HepG2 (cell line): ENCODE measurements at regions not wholly inside any gene's neighbourhood (a gene's known extent, or its start where the extent isn't known, plus 50 kb on each side); places are given as distances from the start of the nearest gene placed in this dataset.

ENCODE experiments used
- ATAC-seq: fragments of 200-7000 bp; cut with Tn5 transposase; 3 replicates; pipeline ENCODE4 v1.9.1; 2020; ENCODE audit warnings: mild to moderate bottlenecking, moderate library complexity
- BruUV-seq: library from RNA; stranded (reverse); fragments of 400-500 nt; replicated peaks from 2 replicates; lab custom pipeline; 2021; lab: Mats Ljungman, UMichigan
- CTCF ChIA-PET: fragments of 300-600 bp; formaldehyde crosslinking; extraction: SDS; loops from one replicate; lab custom pipeline; 2021; ENCODE audit warnings: low total read pairs, inconsistent platforms, low intra/inter-chr PET ratio; lab: Yijun Ruan, JAX
- POLR2A ChIA-PET: fragments of 350-600 bp; sonication (Branson Sonifier 250); formaldehyde crosslinking; loops from one replicate; lab custom pipeline; 2020; ENCODE audit warnings: antibody characterized with exemption, inconsistent platforms; lab: Yijun Ruan, JAX
- DNase-seq: peaks from one replicate; pipeline ENCODE4 v3.0.0-alpha.2; 2015; ENCODE audit warnings: low spot score
- FAIRE-seq: peaks from 3 replicates; lab custom pipeline; 2011; peaks lifted over from hg19 to GRCh38; lab: Jason Lieb, UNC
- H2AFZ ChIP-seq: one replicate; pipeline ENCODE4 v1.6.1; 2011; ENCODE audit warnings: low read length, inconsistent platforms
- H3K27ac ChIP-seq: fragments of 300-600 bp; 3 replicates; pipeline ENCODE4 v1.8.0; 2011; ENCODE audit warnings: mixed run types, mild to moderate bottlenecking, mixed read lengths, low read length, inconsistent platforms; ENCODE audit not compliant: insufficient read depth; ENCODE audit errors: extremely low read length
- H3K27me3 ChIP-seq, 2 experiments: fragments of 200-600 bp in 1 of 2; 2 replicates in 1 of 2; 3 replicates in 1 of 2; pipeline versions ENCODE4 v1.6.0 to v1.8.0; 2011; ENCODE audit warnings: low read length in 2 of 2, mild to moderate bottlenecking in 2 of 2, moderate library complexity in 2 of 2, inconsistent platforms in 1 of 2; ENCODE audit not compliant: insufficient read depth in 2 of 2, control insufficient read depth in 1 of 2
- H3K36me3 ChIP-seq, 2 experiments: fragments of 200-600 bp in 1 of 2; replicated peaks in 1 of 2; 2 replicates in 1 of 2; 3 replicates in 1 of 2; pipeline versions ENCODE4 v1.5.1 to v1.8.0; 2011; ENCODE audit warnings: low read length in 2 of 2, inconsistent platforms in 1 of 2; ENCODE audit not compliant: insufficient read depth in 2 of 2, control insufficient read depth in 1 of 2
- H3K4me1 ChIP-seq: 2 replicates; pipeline ENCODE4 v1.5.1; 2012; ENCODE audit warnings: low read length, inconsistent platforms; ENCODE audit not compliant: insufficient read depth
- H3K4me2 ChIP-seq: 2 replicates; pipeline ENCODE4 v1.6.0; 2011; ENCODE audit warnings: low read depth, low read length, inconsistent platforms
- H3K4me3 ChIP-seq, 3 experiments: fragments of 200-600 bp in 1 of 3; sonication (generic), shearing (Covaris generic) in 1 of 3; replicated peaks in 1 of 3; 2 replicates each; pipeline ENCODE4 v1.5.1; 2011 to 2016; ENCODE audit warnings: low read length in 3 of 3, inconsistent platforms in 2 of 3, low read depth in 2 of 3, mild to moderate bottlenecking in 2 of 3, control low read depth in 1 of 3, mixed read lengths in 1 of 3; ENCODE audit not compliant: insufficient read depth in 1 of 3
- H3K79me2 ChIP-seq: one replicate; pipeline ENCODE4 v1.6.1; 2011; ENCODE audit warnings: low read length, inconsistent platforms; ENCODE audit not compliant: insufficient read depth
- H3K9ac ChIP-seq: 2 replicates; pipeline ENCODE4 v1.6.0; 2011; ENCODE audit warnings: mild to moderate bottlenecking, low read depth, low read length, inconsistent platforms; ENCODE audit not compliant: insufficient read depth
- H3K9me3 ChIP-seq: 2 replicates; pipeline ENCODE4 v1.5.1; 2012; ENCODE audit warnings: mild to moderate bottlenecking, low read length
- H4K20me1 ChIP-seq: 2 replicates; pipeline ENCODE4 v1.6.0; 2011; ENCODE audit warnings: inconsistent platforms, mild to moderate bottlenecking, low read length, moderate library complexity; ENCODE audit not compliant: insufficient read depth
- AHDC1 ChIP-seq: sonication (generic); formaldehyde crosslinking; IDR thresholded peaks from 2 replicates; pipeline ENCODE4 v1.5.1; 2020; ENCODE audit warnings: mild to moderate bottlenecking, missing genetic modification reagents, borderline replicate concordance
- CREM ChIP-seq, 2 experiments: sonication (generic) in 1 of 2; formaldehyde crosslinking in 1 of 2; IDR thresholded peaks; 2 replicates each; pipeline versions ENCODE4 v1.4.0 to v1.6.1; 2016 to 2020; ENCODE audit warnings: antibody characterized with exemption in 1 of 2, mild to moderate bottlenecking in 1 of 2, missing genetic modification reagents in 1 of 2
- GZF1 ChIP-seq: sonication (generic); formaldehyde crosslinking; IDR thresholded peaks from 2 replicates; pipeline ENCODE4 v1.5.1; 2020; ENCODE audit warnings: mild to moderate bottlenecking, missing genetic modification reagents
- HIVEP1 ChIP-seq: sonication (generic); formaldehyde crosslinking; IDR thresholded peaks from 2 replicates; pipeline ENCODE4 v1.4.0; 2020; ENCODE audit warnings: mild to moderate bottlenecking, missing genetic modification reagents
- HOXA5 ChIP-seq: sonication (generic); formaldehyde crosslinking; IDR thresholded peaks from 2 replicates; pipeline ENCODE4 v1.4.0; 2020; ENCODE audit warnings: missing genetic modification reagents
- LRRFIP1 ChIP-seq: sonication (generic); formaldehyde crosslinking; conservative IDR thresholded peaks from 2 replicates; pipeline ENCODE4 v1.4.0; 2020; ENCODE audit warnings: missing genetic modification reagents
- SNRNP70 ChIP-seq: fragments of 200-400 bp; formaldehyde crosslinking; IDR thresholded peaks from 2 replicates; pipeline ENCODE4 v1.6.1; 2017; ENCODE audit warnings: mild to moderate bottlenecking, low read depth, low read length, moderate library complexity
- ZNF136 ChIP-seq: sonication (generic); formaldehyde crosslinking; IDR thresholded peaks from 2 replicates; pipeline ENCODE4 v1.8.1; 2022; ENCODE audit warnings: low read depth, mild to moderate bottlenecking, moderate library complexity, missing genetic modification reagents
- ZNF264 ChIP-seq: sonication (generic); formaldehyde crosslinking; IDR thresholded peaks from 2 replicates; pipeline ENCODE4 v1.4.0; 2020; ENCODE audit warnings: missing genetic modification reagents
- ZNF446 ChIP-seq: sonication (generic); formaldehyde crosslinking; IDR thresholded peaks from 2 replicates; pipeline ENCODE4 v1.5.0; 2020; ENCODE audit warnings: mild to moderate bottlenecking, missing genetic modification reagents
- ZNF547 ChIP-seq: sonication (generic); formaldehyde crosslinking; IDR thresholded peaks from 2 replicates; pipeline ENCODE4 v1.5.1; 2020; ENCODE audit warnings: mild to moderate bottlenecking, missing genetic modification reagents
- WGBS: methylation state at CpG from one replicate; pipeline ENCODE4 v1.1.6; 2017; ENCODE audit warnings: low lambda C conversion rate; 5-methylcytosine and 5-hydroxymethylcytosine counted together
- in situ Hi-C: cut with HindIII; loops from 2 replicates; pipeline ENCODE4 v1.10.0; 2017; ENCODE audit warnings: low pct_unique_long_range_greater_than_20kb; ENCODE audit not compliant: extremely low pct_ligation_motif_present
- intact Hi-C: fragments of 100-400 bp; cut with micrococcal nuclease; formaldehyde crosslinking; loops from one replicate; pipeline ENCODE4 v1.10.0; 2022; ENCODE audit not compliant: unreplicated experiment
- TF ChIP-seq, protein P1 (sequence below): fragments of 450-650 bp; IDR thresholded peaks from 2 replicates; pipeline ENCODE4 v1.6.1; 2017
- TF ChIP-seq, protein P2 (sequence below): sonication (generic); formaldehyde crosslinking; IDR thresholded peaks from 2 replicates; pipeline ENCODE4 v1.8.1; 2023; ENCODE audit warnings: mild to moderate bottlenecking, inconsistent platforms, moderate library complexity, missing genetic modification reagents, borderline replicate concordance

DNA sequence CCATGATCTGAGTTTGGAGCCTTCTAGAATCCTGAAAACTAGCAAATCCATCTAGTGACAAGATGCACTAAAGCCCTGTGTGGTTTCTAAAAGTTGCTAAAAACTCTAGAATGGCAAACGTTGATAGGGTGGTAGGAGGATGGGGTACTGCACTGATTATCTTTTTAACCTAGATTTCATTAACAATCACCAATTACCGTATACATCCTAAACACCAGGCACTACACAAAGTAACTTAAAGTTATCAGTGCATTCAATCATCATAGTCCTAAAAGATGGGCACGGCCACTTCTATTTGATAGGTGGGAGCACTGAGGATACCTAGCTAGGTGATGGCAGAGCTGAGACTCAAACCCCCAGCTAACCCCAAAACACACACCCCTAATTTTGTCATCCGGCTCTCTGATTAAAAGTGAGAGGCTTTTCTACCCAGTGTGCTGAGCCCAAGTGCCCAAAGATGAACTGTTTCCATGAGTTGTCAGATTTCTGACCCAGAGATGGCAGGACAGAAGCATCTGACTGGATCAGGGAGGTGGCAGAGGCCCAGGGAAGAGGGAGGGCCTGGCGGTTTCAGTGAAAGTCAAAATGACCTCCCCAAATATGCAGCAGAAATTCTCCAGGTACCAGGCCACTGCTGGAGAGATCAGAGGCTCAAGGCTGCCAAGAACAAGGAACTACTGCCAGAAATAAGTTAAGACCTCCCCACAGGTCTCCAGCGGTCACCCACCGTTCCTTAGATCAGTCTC, 396.8 kb downstream of the SOX9 start:
- intact Hi-C loops, result loop anchor here (2.0 kb wide), 2 partner anchors 95 to 391 kb away; no protein-coding TSS in a partner anchor
- H3K79me2 ChIP-seq, result peaks cover 82% of the 10 kb centered on the region
- FAIRE-seq (no peak), DNase-seq (no peak), ATAC-seq (no peak)
- no TSS peak for BruUV-seq
- POLR2A ChIA-PET, result interaction anchor here (0.9 to 1.7 kb wide), 2 partner anchors 16 to 52 kb away, joined by 3 read pairs; no protein-coding TSS in a partner anchor
- no peaks in the 10 kb centered on the region for H3K9me3 ChIP-seq
- H3K27ac ChIP-seq, result no peak overlapping the region
- 84% methylated on average over 7 of the region's 7 CpGs for WGBS
- H4K20me1 ChIP-seq, result peaks cover 16% of the 10 kb centered on the region
- H3K4me2 ChIP-seq, result no peak overlapping the region; the same call in 1 of the 2 replicates
- peaks cover 75% of the 10 kb centered on the region for H3K4me1 ChIP-seq
- H3K36me3 ChIP-seq, result no peaks in the 10 kb centered on the region
- H3K9ac ChIP-seq, result no peak overlapping the region
- H3K27me3 ChIP-seq, result no peaks in the 10 kb centered on the region
- in situ Hi-C loops, result loop anchor here (5.0 kb wide), 1 partner anchor 395 kb away; the partner anchor contains the start of gene SOX9
- no peak overlapping the region for H2AFZ ChIP-seq
- CTCF ChIA-PET, result no interaction called here
- H3K4me3 ChIP-seq, result no peak overlapping the region
- TF ChIP-seq ZNF547 (CRISPR knock-in tag), result 0 out of 2 replicates have a peak, but pooled peaks have one; percentile 46
- TF ChIP-seq SNRNP70, result no peak
- TF ChIP-seq HIVEP1, result no peak
- TF ChIP-seq GZF1, result peak; percentile 99
- TF ChIP-seq LRRFIP1, result no peak
- TF ChIP-seq, protein P1, sequence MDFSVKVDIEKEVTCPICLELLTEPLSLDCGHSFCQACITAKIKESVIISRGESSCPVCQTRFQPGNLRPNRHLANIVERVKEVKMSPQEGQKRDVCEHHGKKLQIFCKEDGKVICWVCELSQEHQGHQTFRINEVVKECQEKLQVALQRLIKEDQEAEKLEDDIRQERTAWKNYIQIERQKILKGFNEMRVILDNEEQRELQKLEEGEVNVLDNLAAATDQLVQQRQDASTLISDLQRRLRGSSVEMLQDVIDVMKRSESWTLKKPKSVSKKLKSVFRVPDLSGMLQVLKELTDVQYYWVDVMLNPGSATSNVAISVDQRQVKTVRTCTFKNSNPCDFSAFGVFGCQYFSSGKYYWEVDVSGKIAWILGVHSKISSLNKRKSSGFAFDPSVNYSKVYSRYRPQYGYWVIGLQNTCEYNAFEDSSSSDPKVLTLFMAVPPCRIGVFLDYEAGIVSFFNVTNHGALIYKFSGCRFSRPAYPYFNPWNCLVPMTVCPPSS, result no peak
- TF ChIP-seq AHDC1, result no peak
- TF ChIP-seq, protein P2, sequence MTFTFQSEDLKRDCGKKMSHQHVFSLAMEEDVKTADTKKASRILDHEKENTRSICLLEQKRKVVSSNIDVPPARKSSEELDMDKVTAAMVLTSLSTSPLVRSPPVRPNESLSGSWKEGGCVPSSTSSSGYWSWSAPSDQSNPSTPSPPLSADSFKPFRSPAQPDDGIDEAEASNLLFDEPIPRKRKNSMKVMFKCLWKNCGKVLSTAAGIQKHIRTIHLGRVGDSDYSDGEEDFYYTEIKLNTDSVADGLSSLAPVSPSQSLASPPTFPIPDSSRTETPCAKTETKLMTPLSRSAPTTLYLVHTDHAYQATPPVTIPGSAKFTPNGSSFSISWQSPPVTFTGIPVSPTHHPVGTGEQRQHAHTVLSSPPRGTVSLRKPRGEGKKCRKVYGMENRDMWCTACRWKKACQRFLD (CRISPR knock-in tag), result no peak
- TF ChIP-seq ZNF136 (CRISPR knock-in tag), result no peak
- TF ChIP-seq CREM (IDR thresholded peaks at IDR 0.05), result no peak; the same call in 1 of the 2 replicates
- TF ChIP-seq CREM (CRISPR knock-in tag; IDR thresholded peaks at IDR 0.05), result no peak
- no peak for TF ChIP-seq ZNF264 (CRISPR knock-in tag)
- TF ChIP-seq HOXA5 (CRISPR knock-in tag), result no peak
- no peak for TF ChIP-seq ZNF446 (CRISPR knock-in tag)
